Lower lobe of right lung (tissue), 2 donors: ENCODE measurements at regions not wholly inside any gene's neighbourhood (a gene's known extent, or its start where the extent isn't known, plus 50 kb on each side); places are given as distances from the start of the nearest gene placed in this dataset.

ENCODE experiments used
- ATAC-seq, 2 donors: fragments of 200-7000 bp; cut with Tn5 transposase; one replicate each; pipeline ENCODE4 v1.9.1; 2020 to 2022; ENCODE audit warnings: mild to moderate bottlenecking in 2 of 2, moderate library complexity in 2 of 2
- DNase-seq: peaks from one replicate; pipeline ENCODE4 v3.0.0-alpha.2; 2020
- H3K27ac ChIP-seq: fragments of 200-600 bp; one replicate; pipeline ENCODE4 v1.8.0; 2022
- H3K27me3 ChIP-seq: fragments of 200-600 bp; one replicate; pipeline ENCODE4 v1.8.0; 2022; ENCODE audit warnings: low read depth
- H3K36me3 ChIP-seq: fragments of 200-600 bp; one replicate; pipeline ENCODE4 v1.8.0; 2022; ENCODE audit warnings: mild to moderate bottlenecking
- H3K4me1 ChIP-seq: fragments of 200-600 bp; one replicate; pipeline ENCODE4 v1.8.0; 2022
- H3K4me3 ChIP-seq: fragments of 200-600 bp; one replicate; pipeline ENCODE4 v1.8.0; 2022; ENCODE audit warnings: mild to moderate bottlenecking
- H3K9me3 ChIP-seq: fragments of 200-600 bp; one replicate; pipeline ENCODE4 v1.8.0; 2022
- intact Hi-C: fragments of 100-400 bp; cut with DNase I; formaldehyde crosslinking; loops from one replicate; pipeline ENCODE4 v1.11.0; 2022
- TF ChIP-seq, protein P1 (sequence below): fragments of 200-600 bp; IDR thresholded peaks from one replicate; pipeline ENCODE4 v1.8.0; 2022; ENCODE audit warnings: antibody characterized with exemption, mild to moderate bottlenecking
- donor health status: DM: no; HTN: yes; CAD: no; lungs with severe emphysema.

DNA sequence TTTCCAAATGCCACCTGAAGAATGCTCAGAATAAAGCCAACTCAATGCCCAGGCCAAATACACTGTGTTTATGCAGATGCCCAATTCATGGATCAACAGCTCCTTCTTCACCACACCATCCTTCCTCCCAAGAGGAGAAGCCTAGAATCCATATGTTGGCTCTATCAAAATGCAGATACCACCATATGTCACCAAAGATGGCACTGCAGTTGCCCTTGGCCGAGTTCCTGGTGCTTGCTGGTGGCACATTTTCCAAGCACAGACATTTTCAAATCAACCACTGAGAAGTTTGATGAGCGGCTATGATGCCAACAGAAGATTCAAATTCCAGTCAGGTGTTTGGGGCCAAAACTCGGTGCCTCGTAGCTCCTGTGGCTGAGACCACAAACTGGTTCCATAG lies 430.3 kb downstream of the AJAP1 start:
- Histone ChIP-seq H3K27me3 (no peaks in the 10 kb centered on the region), H3K9me3 (no peaks in the 10 kb centered on the region), H3K27ac (no peak overlapping the region), H3K36me3 (no peaks in the 10 kb centered on the region), H3K4me3 (no peak overlapping the region), H3K4me1 (no peaks in the 10 kb centered on the region)
- intact Hi-C loops: no loop called here
- TF ChIP-seq, protein P1, sequence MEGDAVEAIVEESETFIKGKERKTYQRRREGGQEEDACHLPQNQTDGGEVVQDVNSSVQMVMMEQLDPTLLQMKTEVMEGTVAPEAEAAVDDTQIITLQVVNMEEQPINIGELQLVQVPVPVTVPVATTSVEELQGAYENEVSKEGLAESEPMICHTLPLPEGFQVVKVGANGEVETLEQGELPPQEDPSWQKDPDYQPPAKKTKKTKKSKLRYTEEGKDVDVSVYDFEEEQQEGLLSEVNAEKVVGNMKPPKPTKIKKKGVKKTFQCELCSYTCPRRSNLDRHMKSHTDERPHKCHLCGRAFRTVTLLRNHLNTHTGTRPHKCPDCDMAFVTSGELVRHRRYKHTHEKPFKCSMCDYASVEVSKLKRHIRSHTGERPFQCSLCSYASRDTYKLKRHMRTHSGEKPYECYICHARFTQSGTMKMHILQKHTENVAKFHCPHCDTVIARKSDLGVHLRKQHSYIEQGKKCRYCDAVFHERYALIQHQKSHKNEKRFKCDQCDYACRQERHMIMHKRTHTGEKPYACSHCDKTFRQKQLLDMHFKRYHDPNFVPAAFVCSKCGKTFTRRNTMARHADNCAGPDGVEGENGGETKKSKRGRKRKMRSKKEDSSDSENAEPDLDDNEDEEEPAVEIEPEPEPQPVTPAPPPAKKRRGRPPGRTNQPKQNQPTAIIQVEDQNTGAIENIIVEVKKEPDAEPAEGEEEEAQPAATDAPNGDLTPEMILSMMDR: no peak
- ATAC-seq: no peak
- DNase-seq: no peak

DNA sequence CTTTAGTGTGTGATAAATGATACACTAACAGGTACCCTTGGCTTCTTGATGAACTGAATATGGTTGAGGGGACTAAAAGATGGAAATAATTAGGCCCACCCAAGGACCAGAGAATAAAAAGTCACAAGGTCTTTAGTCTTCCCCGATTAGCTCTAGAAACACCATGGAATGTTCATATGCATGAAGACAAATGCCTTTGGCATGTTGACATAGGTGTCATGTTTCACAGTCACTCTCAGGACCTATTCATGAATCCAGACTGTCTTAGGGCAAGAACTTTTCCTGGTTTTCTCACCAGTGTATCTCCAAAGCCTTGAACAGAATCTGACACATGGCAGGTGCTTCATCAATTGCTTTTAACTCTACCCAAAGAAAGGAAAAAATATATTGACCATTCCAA lies 412.8 kb downstream of the AJAP1 start:
- no peak overlapping the region for H3K27ac ChIP-seq
- TF ChIP-seq, protein P1: no peak
- H3K4me1 ChIP-seq: no peaks in the 10 kb centered on the region
- ATAC-seq (no peak), DNase-seq (no peak)
- H3K36me3 ChIP-seq: no peaks in the 10 kb centered on the region
- intact Hi-C loops: loop anchor here (10.0 kb wide), 1 partner anchor 52 kb away; no protein-coding TSS in a partner anchor
- peaks cover 6% of the 10 kb centered on the region for H3K9me3 ChIP-seq
- no peak overlapping the region for H3K4me3 ChIP-seq
- no peaks in the 10 kb centered on the region for H3K27me3 ChIP-seq

DNA sequence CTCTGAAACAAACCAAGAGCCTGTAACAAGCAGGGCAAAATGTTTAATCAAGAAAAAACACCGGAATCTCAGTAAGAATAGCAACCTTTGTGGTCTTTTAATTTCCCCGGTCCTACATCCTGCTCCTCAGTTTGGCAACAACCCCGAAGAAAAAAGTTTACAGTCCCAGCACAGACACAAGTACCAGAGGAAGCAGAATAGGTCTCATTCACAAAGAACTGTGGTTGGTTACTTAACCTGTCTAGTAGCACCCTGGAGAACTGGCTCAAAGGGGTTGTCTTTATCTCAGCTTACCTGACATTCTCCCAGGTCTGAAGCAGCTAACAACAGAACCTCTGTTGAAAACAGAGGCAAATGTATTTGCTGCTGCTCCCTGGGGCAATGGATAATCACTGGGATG lies 399.3 kb downstream of the AJAP1 start:
- TF ChIP-seq, protein P1: no peak
- intact Hi-C loops: no loop called here
- Histone ChIP-seq H3K27me3 (peaks cover 3% of the 10 kb centered on the region), H3K36me3 (no peaks in the 10 kb centered on the region), H3K9me3 (peaks cover 16% of the 10 kb centered on the region), H3K4me1 (no peaks in the 10 kb centered on the region), H3K27ac (no peak overlapping the region), H3K4me3 (no peak overlapping the region)
- no peak for DNase-seq
- ATAC-seq: no peak

DNA sequence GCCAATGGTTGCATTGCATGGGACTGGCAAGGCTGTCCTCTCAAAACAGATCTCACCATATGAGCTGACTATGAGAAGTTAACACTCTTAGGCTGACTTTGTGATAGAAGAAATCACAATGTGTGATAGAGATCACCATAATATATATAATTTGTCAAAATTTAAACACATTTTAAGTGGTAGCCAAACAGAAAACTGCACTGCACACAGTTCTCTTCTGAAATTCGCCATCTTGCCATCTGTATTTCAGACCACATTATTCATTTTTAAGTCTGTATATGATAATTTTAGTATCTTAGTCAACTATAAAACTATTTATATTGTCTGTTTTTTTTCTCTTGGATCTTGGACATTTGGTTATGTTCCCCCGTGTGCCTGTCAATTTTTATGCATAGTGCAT lies 374.7 kb downstream of the AJAP1 start:
- ATAC-seq: no peak
- Histone ChIP-seq H3K9me3 (no peaks in the 10 kb centered on the region), H3K27ac (no peak overlapping the region), H3K27me3 (no peaks in the 10 kb centered on the region), H3K4me1 (no peaks in the 10 kb centered on the region), H3K4me3 (no peak overlapping the region), H3K36me3 (no peaks in the 10 kb centered on the region)
- intact Hi-C loops: no loop called here
- DNase-seq: no peak
- TF ChIP-seq, protein P1: no peak

DNA sequence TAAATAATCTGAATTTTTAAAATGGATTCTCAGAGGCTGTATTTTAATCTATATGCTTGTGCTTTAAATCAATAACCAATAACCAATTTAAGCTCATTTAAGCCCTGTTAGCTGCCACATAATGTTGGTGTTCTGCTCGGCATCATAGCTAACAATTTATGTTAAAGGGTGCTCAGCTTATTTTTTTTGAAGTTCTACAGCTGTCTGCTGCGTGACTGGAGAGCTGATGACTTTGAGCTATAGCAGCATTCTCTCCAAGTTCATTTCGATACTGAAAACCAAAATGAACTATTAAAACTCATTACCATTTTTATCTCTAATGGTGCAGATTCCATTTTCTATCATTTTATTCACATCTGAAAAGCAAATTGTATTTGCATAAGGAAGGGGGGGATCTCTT lies 357.8 kb downstream of the AJAP1 start:
- no peaks in the 10 kb centered on the region for H3K4me1 ChIP-seq
- intact Hi-C loops: loop anchor here (10.0 kb wide), 1 partner anchor 53 kb away; no protein-coding TSS in a partner anchor
- no peaks in the 10 kb centered on the region for H3K36me3 ChIP-seq
- DNase-seq: no peak
- peaks cover 15% of the 10 kb centered on the region for H3K27me3 ChIP-seq
- H3K27ac ChIP-seq: no peak overlapping the region
- H3K9me3 ChIP-seq: no peaks in the 10 kb centered on the region
- ATAC-seq: no peak
- TF ChIP-seq, protein P1: no peak
- H3K4me3 ChIP-seq: no peak overlapping the region

DNA sequence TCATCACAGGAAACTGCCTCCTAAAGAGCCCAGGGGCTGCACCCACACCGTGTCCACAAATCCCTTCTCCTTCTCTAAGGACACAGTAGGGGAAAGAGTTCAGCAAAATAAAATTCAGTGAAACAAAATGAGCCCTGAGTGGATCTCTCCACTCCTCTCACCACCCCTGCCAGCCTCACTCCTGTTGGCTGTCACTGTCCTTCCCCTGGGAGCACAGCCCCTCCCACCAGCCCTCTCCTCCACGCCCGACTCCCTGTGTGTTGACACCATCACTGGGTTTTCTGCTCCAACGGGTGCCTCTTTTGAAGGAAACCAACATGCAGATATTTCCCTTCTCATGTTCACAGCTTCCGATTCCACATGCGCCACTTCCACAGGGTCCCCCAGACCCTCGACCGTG lies 356.2 kb downstream of the AJAP1 start:
- H3K9me3 ChIP-seq: no peaks in the 10 kb centered on the region
- intact Hi-C loops: loop anchor here (10.0 kb wide), 1 partner anchor 54 kb away; no protein-coding TSS in a partner anchor
- TF ChIP-seq, protein P1: no peak
- no peak overlapping the region for H3K4me3 ChIP-seq
- H3K36me3 ChIP-seq: no peaks in the 10 kb centered on the region
- no peak for ATAC-seq
- peaks cover 15% of the 10 kb centered on the region for H3K27me3 ChIP-seq
- H3K4me1 ChIP-seq: no peaks in the 10 kb centered on the region
- DNase-seq: no peak
- no peak overlapping the region for H3K27ac ChIP-seq
